ENCODE measurements at regions not wholly inside any gene's neighbourhood (a gene's known extent, or its start where the extent isn't known, plus 50 kb on each side); places are given as distances from the start of the nearest gene placed in this dataset.

GRCh38 chr3:106740116-106740515 lies 637.1 kb upstream of the CCDC54 start:
- Mint-ChIP-seq H3K4me3 (no peak overlapping the region), H3K27me3 (no peaks in the 10 kb centered on the region), H3K36me3 (no peaks in the 10 kb centered on the region), H3K4me1 (no peaks in the 10 kb centered on the region), H3K27ac (no peak overlapping the region), H3K9me3 (ENCODE audit: low read depth) (no peaks in the 10 kb centered on the region)
- CTCF ChIA-PET = no interaction called here
- no peak for DNase-seq
- ATAC-seq = no peak

GRCh38 chr3:106745344-106746168 lies 631.7 kb upstream of the CCDC54 start:
- Mint-ChIP-seq H3K27ac (no peak overlapping the region), H3K27me3 (peaks cover 7% of the 10 kb centered on the region), H3K36me3 (no peaks in the 10 kb centered on the region), H3K4me1 (no peaks in the 10 kb centered on the region), H3K4me3 (no peak overlapping the region), H3K9me3 (ENCODE audit: low read depth) (no peaks in the 10 kb centered on the region)
- DNase-seq = no peak
- ATAC-seq = no peak
- CTCF ChIA-PET = no interaction called here

DNA sequence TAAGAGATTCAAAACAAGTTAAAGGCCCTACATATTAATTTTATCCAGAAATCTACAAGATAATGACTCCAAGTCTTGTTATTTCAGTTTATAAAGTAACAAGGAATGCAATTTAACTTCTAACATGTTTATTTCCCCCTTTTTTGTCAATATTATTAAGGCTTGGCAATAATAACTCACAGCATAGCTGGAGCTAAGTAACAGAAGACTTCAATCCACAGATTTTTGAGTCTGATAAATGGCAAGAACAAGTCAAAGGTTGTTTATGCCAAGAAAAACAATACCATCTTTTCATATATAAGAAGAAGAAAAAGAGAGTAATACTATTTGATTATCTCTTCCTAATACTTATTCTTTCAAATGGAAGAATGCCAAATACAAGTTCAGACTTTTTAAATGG lies 631.0 kb upstream of the CCDC54 start:
- CTCF ChIA-PET = no interaction called here
- Mint-ChIP-seq H3K9me3 (ENCODE audit: low read depth) (no peaks in the 10 kb centered on the region), H3K27ac (no peak overlapping the region), H3K36me3 (no peaks in the 10 kb centered on the region), H3K4me3 (no peak overlapping the region), H3K27me3 (peaks cover 7% of the 10 kb centered on the region), H3K4me1 (no peaks in the 10 kb centered on the region)
- ATAC-seq (no peak), DNase-seq (no peak)

DNA sequence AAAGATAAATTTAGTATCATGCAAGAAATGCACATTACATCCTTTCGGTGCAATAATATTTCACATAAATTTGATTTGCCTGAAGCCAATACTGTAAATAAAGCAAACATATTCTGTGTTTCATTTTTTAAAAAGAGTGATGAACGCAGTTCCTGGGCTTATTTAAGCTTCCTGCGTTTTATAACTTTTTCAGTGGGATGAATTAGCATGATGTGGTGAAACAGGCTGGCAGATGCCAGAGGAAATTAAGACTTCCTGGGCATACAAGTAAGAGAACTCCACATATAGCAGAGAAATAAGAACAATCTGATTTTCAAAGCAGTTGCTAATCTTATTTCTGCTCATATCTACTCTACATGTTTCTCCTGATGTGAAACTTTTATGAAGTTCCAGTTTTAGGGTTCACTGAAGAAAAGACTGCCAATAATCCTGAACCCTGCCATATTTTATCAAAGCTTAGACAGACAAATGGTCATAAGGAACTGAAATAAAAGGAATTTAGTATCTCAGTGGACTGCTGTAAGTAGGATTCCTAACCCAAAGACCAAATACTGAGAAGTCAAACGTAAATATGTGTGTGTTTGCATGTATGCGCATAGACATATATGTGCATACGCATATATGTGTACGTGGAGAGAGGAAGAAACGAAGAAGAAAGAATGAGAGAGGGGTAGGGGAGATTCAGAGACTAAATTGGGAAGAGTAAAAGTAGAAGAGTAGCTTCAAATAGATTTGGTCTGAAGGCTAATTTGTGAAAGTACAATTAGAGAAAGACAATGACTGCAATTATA lies 628.6 kb upstream of the CCDC54 start:
- H3K27me3 Mint-ChIP-seq = peaks cover 7% of the 10 kb centered on the region
- ATAC-seq = no peak
- H3K36me3 Mint-ChIP-seq = no peaks in the 10 kb centered on the region
- no peak overlapping the region for H3K27ac Mint-ChIP-seq
- CTCF ChIA-PET = no interaction called here
- no peak for DNase-seq
- no peaks in the 10 kb centered on the region for H3K9me3 Mint-ChIP-seq (ENCODE audit: low read depth)
- no peak overlapping the region for H3K4me3 Mint-ChIP-seq
- no peaks in the 10 kb centered on the region for H3K4me1 Mint-ChIP-seq

GRCh38 chr3:106750092-106750491 lies 627.1 kb upstream of the CCDC54 start:
- no peak overlapping the region for H3K27ac Mint-ChIP-seq
- H3K36me3 Mint-ChIP-seq = no peaks in the 10 kb centered on the region
- peaks cover 7% of the 10 kb centered on the region for H3K27me3 Mint-ChIP-seq
- H3K4me3 Mint-ChIP-seq = no peak overlapping the region
- no peak for DNase-seq
- CTCF ChIA-PET = interaction anchor here (1.4 kb wide), 1 partner anchor 9 kb away, joined by 3 read pairs; no protein-coding TSS in a partner anchor
- no peaks in the 10 kb centered on the region for H3K4me1 Mint-ChIP-seq
- no peaks in the 10 kb centered on the region for H3K9me3 Mint-ChIP-seq (ENCODE audit: low read depth)
- ATAC-seq = no peak

GRCh38 chr3:106755336-106755735 lies 621.9 kb upstream of the CCDC54 start:
- CTCF ChIA-PET = no interaction called here
- H3K9me3 Mint-ChIP-seq (ENCODE audit: low read depth) = no peaks in the 10 kb centered on the region

DNA sequence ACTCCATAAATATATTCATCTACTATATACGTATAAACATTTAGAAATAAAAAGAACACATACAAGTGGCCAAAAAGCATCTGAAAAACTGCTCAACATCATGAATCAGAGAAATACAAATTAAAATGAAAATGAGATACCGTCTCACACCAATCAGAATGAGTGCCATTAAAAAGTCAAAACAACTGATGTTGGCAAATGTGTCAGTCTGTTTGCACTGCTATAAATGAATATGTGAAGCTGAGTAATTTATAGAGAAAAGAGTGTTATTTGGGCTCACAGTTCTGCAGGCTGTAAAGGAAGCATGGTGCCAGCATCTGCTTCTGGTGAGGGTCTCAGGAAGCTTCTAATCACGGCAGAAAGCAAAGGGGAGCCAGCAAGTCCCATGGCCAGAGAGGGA lies 620.3 kb upstream of the CCDC54 start:
- Mint-ChIP-seq H3K27ac (no peak overlapping the region), H3K4me1 (no peaks in the 10 kb centered on the region), H3K9me3 (ENCODE audit: low read depth) (no peaks in the 10 kb centered on the region), H3K27me3 (peaks cover 2% of the 10 kb centered on the region), H3K4me3 (no peak overlapping the region), H3K36me3 (no peaks in the 10 kb centered on the region)
- no peak for ATAC-seq
- CTCF ChIA-PET = no interaction called here
- no peak for DNase-seq

More at GRCh38 chr3:106755336-106755735, 621.9 kb upstream of the CCDC54 start:
- DNase-seq (no peak), ATAC-seq (no peak)
- H3K27ac Mint-ChIP-seq = no peak overlapping the region
- no peaks in the 10 kb centered on the region for H3K4me1 Mint-ChIP-seq
- no peaks in the 10 kb centered on the region for H3K36me3 Mint-ChIP-seq
- H3K27me3 Mint-ChIP-seq = peaks cover 2% of the 10 kb centered on the region
- no peak overlapping the region for H3K4me3 Mint-ChIP-seq

- DNase-seq (no peak), ATAC-seq (no peak)
- CTCF ChIA-PET = no interaction called here
- Mint-ChIP-seq H3K4me1 (no peaks in the 10 kb centered on the region), H3K4me3 (no peak overlapping the region), H3K27me3 (peaks cover 2% of the 10 kb centered on the region), H3K36me3 (no peaks in the 10 kb centered on the region), H3K9me3 (ENCODE audit: low read depth) (no peaks in the 10 kb centered on the region), H3K27ac (no peak overlapping the region)
Observed at GRCh38 chr3:106758459-106758858, 618.8 kb upstream of the CCDC54 start.

- Mint-ChIP-seq H3K27me3 (peaks cover 2% of the 10 kb centered on the region), H3K36me3 (no peaks in the 10 kb centered on the region), H3K4me3 (no peak overlapping the region), H3K4me1 (no peaks in the 10 kb centered on the region), H3K27ac (no peak overlapping the region), H3K9me3 (ENCODE audit: low read depth) (no peaks in the 10 kb centered on the region)
- CTCF ChIA-PET = no interaction called here
- ATAC-seq (no peak), DNase-seq (no peak)
Observed at GRCh38 chr3:106759731-106760130, 617.5 kb upstream of the CCDC54 start.

- no peak overlapping the region for H3K4me3 Mint-ChIP-seq
- no peak for DNase-seq
- ATAC-seq = no peak
- H3K9me3 Mint-ChIP-seq (ENCODE audit: low read depth) = no peaks in the 10 kb centered on the region
- CTCF ChIA-PET = no interaction called here
- H3K27me3 Mint-ChIP-seq = no peaks in the 10 kb centered on the region
- no peak overlapping the region for H3K27ac Mint-ChIP-seq
- H3K4me1 Mint-ChIP-seq = no peaks in the 10 kb centered on the region
- H3K36me3 Mint-ChIP-seq = no peaks in the 10 kb centered on the region
Observed at GRCh38 chr3:106765342-106765741, 611.9 kb upstream of the CCDC54 start.

GRCh38 chr3:106768941-106769480 lies 608.2 kb upstream of the CCDC54 start:
- CTCF ChIA-PET = no interaction called here
- no peak for DNase-seq
- no peaks in the 10 kb centered on the region for H3K36me3 Mint-ChIP-seq
- no peak overlapping the region for H3K27ac Mint-ChIP-seq
- no peaks in the 10 kb centered on the region for H3K9me3 Mint-ChIP-seq (ENCODE audit: low read depth)
- no peak overlapping the region for H3K4me3 Mint-ChIP-seq
- no peak for ATAC-seq
- no peaks in the 10 kb centered on the region for H3K27me3 Mint-ChIP-seq
- no peaks in the 10 kb centered on the region for H3K4me1 Mint-ChIP-seq

DNA sequence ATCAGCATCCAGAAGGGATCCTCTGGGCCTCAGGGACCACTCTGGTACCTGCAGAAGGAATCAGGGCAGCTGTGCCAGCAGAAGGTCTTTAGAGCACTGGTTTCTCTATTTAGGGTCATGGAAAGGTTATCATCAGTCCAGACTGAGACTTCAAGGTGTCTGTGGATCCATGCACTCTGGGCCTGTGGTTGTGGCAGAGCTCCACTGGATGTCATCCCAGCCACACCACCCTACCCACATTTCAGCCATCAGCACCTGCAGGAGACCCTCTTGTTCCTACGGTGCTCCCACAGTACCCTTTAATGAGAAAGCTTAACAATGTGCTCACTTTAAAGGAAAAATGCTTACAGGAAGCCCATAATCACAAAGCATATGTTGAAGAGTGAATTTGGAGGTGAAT lies 603.4 kb upstream of the CCDC54 start:
- H3K27me3 Mint-ChIP-seq = no peaks in the 10 kb centered on the region
- DNase-seq (no peak), ATAC-seq (no peak)
- H3K27ac Mint-ChIP-seq = no peak overlapping the region
- CTCF ChIA-PET = no interaction called here
- no peaks in the 10 kb centered on the region for H3K9me3 Mint-ChIP-seq (ENCODE audit: low read depth)
- no peaks in the 10 kb centered on the region for H3K4me1 Mint-ChIP-seq
- no peak overlapping the region for H3K4me3 Mint-ChIP-seq
- H3K36me3 Mint-ChIP-seq = no peaks in the 10 kb centered on the region

- no peak for ATAC-seq
- no peaks in the 10 kb centered on the region for H3K27me3 Mint-ChIP-seq
- H3K4me3 Mint-ChIP-seq = no peak overlapping the region
- H3K27ac Mint-ChIP-seq = no peak overlapping the region
- DNase-seq = no peak
- H3K36me3 Mint-ChIP-seq = no peaks in the 10 kb centered on the region
- H3K4me1 Mint-ChIP-seq = no peaks in the 10 kb centered on the region
- no peaks in the 10 kb centered on the region for H3K9me3 Mint-ChIP-seq (ENCODE audit: low read depth)
- CTCF ChIA-PET = no interaction called here
Observed at GRCh38 chr3:106783231-106783630, 594.0 kb upstream of the CCDC54 start.

DNA sequence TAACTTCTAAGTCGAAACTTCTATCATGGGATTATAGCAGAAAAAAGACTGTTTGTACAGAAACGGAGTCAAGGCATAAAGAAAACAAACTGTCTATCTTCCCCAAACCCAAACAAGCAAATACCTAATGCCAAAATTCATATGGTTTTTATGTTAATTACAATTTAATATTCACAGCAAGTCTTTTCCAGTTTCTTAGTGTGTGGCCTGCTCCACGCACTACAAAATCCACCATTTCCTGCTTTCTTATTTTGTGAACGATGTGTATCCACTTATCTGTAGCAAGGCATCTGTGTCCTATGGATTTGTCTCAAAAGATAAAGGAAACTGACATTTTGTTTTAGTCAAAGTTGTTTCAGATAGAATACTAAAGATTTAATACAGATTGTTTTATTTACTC lies 588.0 kb upstream of the CCDC54 start:
- Mint-ChIP-seq H3K36me3 (no peaks in the 10 kb centered on the region), H3K27ac (no peak overlapping the region), H3K27me3 (no peaks in the 10 kb centered on the region), H3K4me3 (no peak overlapping the region), H3K9me3 (ENCODE audit: low read depth) (no peaks in the 10 kb centered on the region), H3K4me1 (no peaks in the 10 kb centered on the region)
- CTCF ChIA-PET = no interaction called here
- ATAC-seq (no peak), DNase-seq (no peak)

All from activated CD8-positive, alpha-beta memory T cell treated with anti-CD3 and anti-CD28 coated beads, Interleukin-2, amount 10 ng/mL, durations not matched to agents 7 days and 5 days (primary cell).